ENCODE measurements at regions not wholly inside any gene's neighbourhood (a gene's known extent, or its start where the extent isn't known, plus 50 kb on each side); places are given as distances from the start of the nearest gene placed in this dataset.

DNA sequence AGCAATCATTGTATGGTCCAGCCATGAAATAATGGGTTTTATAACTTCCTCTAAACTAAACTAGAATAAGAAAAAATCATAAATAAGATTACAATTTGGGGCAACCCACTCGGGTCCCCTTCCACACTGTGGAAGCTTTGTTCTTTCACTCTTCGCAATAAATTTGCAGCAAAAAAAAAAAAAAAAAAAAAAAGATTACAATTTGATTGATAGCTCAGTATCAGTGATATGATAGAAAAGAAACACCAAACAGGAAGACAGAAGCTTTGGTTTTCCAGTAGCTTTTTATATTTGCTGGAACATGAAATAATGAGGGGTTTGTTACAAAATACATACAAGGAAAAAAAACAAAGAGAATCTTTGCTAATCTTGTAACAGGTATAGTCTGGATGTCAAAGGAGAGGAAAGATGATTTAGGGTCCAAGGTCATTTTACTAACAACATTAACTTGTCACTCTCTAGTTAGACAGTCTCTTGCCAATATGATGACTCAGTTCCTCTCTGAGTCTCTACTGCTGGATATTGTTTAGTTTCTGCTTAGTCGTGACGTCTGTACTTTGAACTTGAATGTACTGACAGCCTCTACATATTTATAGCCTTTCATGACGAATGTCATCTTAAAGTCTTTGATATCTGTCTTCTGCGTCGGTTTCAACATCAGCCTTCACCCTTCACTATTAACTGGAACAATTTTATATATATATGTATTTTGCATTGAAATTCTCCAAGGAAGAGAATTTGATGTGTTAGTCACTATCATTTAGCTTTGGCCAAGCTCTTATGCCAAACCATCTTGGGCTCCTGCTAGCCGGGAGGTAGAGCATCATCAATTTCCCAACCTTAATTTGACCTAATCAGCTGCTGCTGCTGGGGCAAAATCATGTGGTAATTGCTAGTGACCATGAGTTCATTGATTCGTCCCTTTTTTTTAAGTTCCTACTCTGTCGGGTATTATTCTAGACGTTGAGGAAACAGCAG, 213.1 kb upstream of the STXBP5 start:
- ATAC-seq, result peak in 1 of 4 donors; percentile 34
- intact Hi-C loops (cut with DNase I), result no loop called here
- no peak overlapping the region for H3K27ac ChIP-seq
- no peaks in the 10 kb centered on the region for H3K36me3 ChIP-seq
- no peak for DNase-seq
- 56% methylated on average over 11 of the region's 11 CpGs for WGBS (ENCODE audit: insufficient coverage, low coverage, low lambda C conversion rate, missing lambda C conversion rate)
- no peaks in the 10 kb centered on the region for H3K27me3 ChIP-seq
- TF ChIP-seq POLR2A (IDR thresholded peaks at IDR 0.05), result no peak
- TF ChIP-seq, protein P1, sequence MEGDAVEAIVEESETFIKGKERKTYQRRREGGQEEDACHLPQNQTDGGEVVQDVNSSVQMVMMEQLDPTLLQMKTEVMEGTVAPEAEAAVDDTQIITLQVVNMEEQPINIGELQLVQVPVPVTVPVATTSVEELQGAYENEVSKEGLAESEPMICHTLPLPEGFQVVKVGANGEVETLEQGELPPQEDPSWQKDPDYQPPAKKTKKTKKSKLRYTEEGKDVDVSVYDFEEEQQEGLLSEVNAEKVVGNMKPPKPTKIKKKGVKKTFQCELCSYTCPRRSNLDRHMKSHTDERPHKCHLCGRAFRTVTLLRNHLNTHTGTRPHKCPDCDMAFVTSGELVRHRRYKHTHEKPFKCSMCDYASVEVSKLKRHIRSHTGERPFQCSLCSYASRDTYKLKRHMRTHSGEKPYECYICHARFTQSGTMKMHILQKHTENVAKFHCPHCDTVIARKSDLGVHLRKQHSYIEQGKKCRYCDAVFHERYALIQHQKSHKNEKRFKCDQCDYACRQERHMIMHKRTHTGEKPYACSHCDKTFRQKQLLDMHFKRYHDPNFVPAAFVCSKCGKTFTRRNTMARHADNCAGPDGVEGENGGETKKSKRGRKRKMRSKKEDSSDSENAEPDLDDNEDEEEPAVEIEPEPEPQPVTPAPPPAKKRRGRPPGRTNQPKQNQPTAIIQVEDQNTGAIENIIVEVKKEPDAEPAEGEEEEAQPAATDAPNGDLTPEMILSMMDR (IDR thresholded peaks at IDR 0.05), result no peak
- no peaks in the 10 kb centered on the region for H3K9me3 ChIP-seq
- no peaks in the 10 kb centered on the region for H3K4me1 ChIP-seq
- H3K4me3 ChIP-seq, result no peak overlapping the region

DNA sequence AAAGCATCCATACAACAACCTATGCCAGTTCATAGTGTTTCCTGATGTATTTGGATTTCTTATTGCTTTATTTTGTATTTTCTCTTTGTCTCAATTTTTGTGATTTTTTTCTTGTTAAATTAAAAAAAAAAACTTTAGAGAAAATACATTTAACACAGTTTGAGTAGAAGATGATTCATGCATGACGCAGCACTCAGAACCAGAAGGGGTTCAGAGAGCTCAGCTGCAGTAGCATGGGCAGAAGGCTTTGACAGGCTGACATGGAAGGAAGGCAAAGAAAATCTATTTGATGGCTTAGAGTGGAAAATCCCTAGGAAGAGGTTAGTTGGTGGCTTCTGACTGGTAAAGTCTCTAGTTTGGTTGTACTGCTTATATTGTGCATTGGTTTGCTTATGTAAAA, 207.2 kb upstream of the STXBP5 start:
- ATAC-seq (no peak), DNase-seq (no peak)
- no peak overlapping the region for H3K27ac ChIP-seq
- TF ChIP-seq, protein P1 (IDR thresholded peaks at IDR 0.05), result no peak
- TF ChIP-seq POLR2A (IDR thresholded peaks at IDR 0.05), result no peak
- no peaks in the 10 kb centered on the region for H3K4me1 ChIP-seq
- 85% methylated on average over 1 of the region's 1 CpG for WGBS (ENCODE audit: insufficient coverage, low coverage, low lambda C conversion rate, missing lambda C conversion rate)
- no peaks in the 10 kb centered on the region for H3K36me3 ChIP-seq
- intact Hi-C loops (cut with DNase I), result no loop called here
- no peaks in the 10 kb centered on the region for H3K27me3 ChIP-seq
- no peak overlapping the region for H3K4me3 ChIP-seq
- H3K9me3 ChIP-seq, result no peaks in the 10 kb centered on the region

DNA sequence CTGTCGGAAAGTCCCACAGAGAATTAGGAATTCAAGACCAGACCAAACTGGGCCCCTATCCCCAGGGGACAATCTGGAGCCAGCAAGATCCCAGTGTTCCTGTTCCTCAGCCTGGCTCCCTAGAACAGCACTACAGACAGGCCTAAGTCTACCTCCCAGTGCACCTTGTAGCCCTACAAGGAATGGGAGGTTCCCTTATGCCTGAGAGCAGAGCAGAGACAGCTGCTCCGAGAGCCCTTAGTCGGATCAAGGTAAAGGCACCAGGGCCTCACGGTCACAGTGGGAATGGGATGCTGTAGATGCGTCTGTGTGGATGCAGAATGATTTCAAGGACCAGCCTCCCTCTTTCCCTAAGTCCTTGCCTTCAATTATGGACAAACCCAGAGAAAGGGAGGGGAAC, 204.5 kb upstream of the STXBP5 start:
- DNase-seq (no peak), ATAC-seq (no peak)
- Histone ChIP-seq H3K9me3 (no peaks in the 10 kb centered on the region), H3K27ac (no peak overlapping the region), H3K27me3 (no peaks in the 10 kb centered on the region), H3K4me3 (no peak overlapping the region), H3K36me3 (no peaks in the 10 kb centered on the region), H3K4me1 (no peaks in the 10 kb centered on the region)
- intact Hi-C loops (cut with DNase I), result no loop called here
- TF ChIP-seq, protein P1 (IDR thresholded peaks at IDR 0.05), result no peak
- TF ChIP-seq POLR2A (IDR thresholded peaks at IDR 0.05), result no peak
- WGBS (ENCODE audit: insufficient coverage, low coverage, low lambda C conversion rate, missing lambda C conversion rate), result 69% methylated on average over 4 of the region's 5 CpGs

DNA sequence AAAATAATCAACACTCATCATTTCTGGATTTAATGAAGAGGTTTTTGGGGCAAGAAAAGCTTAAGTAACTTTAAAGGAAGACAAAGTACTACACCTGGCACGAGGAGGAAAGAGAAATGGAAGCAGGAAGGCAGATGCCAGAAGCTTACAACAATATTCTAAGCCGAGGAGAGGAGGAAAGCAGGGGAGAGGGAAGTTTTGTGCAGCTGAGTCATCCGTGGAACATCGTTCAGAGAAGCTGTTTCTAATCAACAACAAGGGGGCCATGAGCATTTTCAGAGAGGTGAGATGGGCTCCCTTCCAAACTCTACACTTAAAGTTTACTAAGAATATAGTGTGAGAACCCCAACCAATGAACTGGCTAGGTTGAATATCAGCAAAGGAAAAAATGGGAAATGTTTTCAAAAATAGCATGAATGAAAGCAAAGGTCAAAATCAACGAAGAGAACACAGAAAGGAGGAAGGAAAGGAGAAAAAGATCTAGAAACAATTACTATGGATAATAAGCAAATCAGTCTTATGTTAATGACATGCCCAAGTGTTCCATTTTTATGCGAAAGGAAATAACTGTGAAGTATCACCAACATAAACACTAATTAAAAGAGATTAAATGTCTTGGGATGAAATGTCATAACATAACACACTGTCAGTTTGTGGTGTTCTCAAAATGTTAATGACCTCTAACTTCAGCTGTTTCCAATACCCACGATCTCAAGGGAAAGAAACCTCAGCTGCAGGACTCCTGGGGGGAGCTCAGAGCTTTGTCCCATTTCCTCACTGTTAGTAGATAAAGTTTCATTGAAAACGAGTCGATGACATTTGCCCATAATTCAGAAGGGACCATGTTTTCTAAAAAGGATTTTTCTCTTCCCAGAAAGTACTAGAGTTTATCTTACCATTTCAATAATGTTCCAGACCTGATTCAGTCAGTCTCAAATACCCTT, 203.4 kb upstream of the STXBP5 start:
- Histone ChIP-seq H3K27ac (no peak overlapping the region), H3K4me1 (no peaks in the 10 kb centered on the region), H3K4me3 (no peak overlapping the region), H3K27me3 (no peaks in the 10 kb centered on the region), H3K36me3 (no peaks in the 10 kb centered on the region), H3K9me3 (no peaks in the 10 kb centered on the region)
- DNase-seq (no peak), ATAC-seq (no peak)
- 31% methylated on average over 9 of the region's 9 CpGs for WGBS (ENCODE audit: insufficient coverage, low coverage, low lambda C conversion rate, missing lambda C conversion rate)
- TF ChIP-seq, protein P1 (IDR thresholded peaks at IDR 0.05), result no peak
- TF ChIP-seq POLR2A (IDR thresholded peaks at IDR 0.05), result no peak
- intact Hi-C loops (cut with DNase I), result no loop called here
